DND-41 (cell line): ENCODE measurements at regions not wholly inside any gene's neighbourhood (a gene's known extent, or its start where the extent isn't known, plus 50 kb on each side); places are given as distances from the start of the nearest gene placed in this dataset.

ENCODE experiments used
- ATAC-seq: fragments of 200-7000 bp; cut with Tn5 transposase; 3 replicates; pipeline ENCODE4 v1.9.1; 2021; ENCODE audit warnings: low read depth; ENCODE audit not compliant: insufficient read depth
- DNase-seq: peaks from one replicate; pipeline ENCODE4 v3.0.0-alpha.2; 2020
- H2AFZ ChIP-seq: 2 replicates; pipeline ENCODE4 v1.6.0; 2012; ENCODE audit warnings: low read depth, low read length
- H3K27ac ChIP-seq: 2 replicates; pipeline ENCODE4 v1.5.1; 2012; ENCODE audit warnings: low read length, inconsistent platforms
- H3K27me3 ChIP-seq: fragments of 200-600 bp; sonication (generic); 2 replicates; pipeline ENCODE4 v1.6.0; 2012; ENCODE audit warnings: low read length, mild to moderate bottlenecking, inconsistent platforms; ENCODE audit not compliant: insufficient read depth, poor library complexity
- H3K36me3 ChIP-seq: 2 replicates; pipeline ENCODE4 v1.5.1; 2012; ENCODE audit warnings: low read length, inconsistent platforms; ENCODE audit not compliant: insufficient read depth
- H3K4me1 ChIP-seq: 2 replicates; pipeline ENCODE4 v1.5.1; 2012; ENCODE audit warnings: mild to moderate bottlenecking, low read length; ENCODE audit not compliant: insufficient read depth
- H3K4me2 ChIP-seq: 2 replicates; pipeline ENCODE4 v1.6.0; 2012; ENCODE audit warnings: mild to moderate bottlenecking, moderate library complexity, low read length, inconsistent platforms; ENCODE audit not compliant: insufficient read depth
- H3K4me3 ChIP-seq, 2 experiments: fragments of 200-600 bp in 1 of 2; shearing (Covaris generic) in 1 of 2; 2 replicates each; pipeline ENCODE4 v1.5.1; 2012 to 2016; ENCODE audit warnings: inconsistent platforms in 2 of 2, low read length in 2 of 2, mild to moderate bottlenecking in 2 of 2, low read depth in 1 of 2, moderate library complexity in 1 of 2
- H3K79me2 ChIP-seq: 2 replicates; pipeline ENCODE4 v1.6.0; 2012; ENCODE audit warnings: low read length, inconsistent platforms; ENCODE audit not compliant: insufficient read depth
- H3K9ac ChIP-seq: 2 replicates; pipeline ENCODE4 v1.6.0; 2012; ENCODE audit warnings: low read depth, mild to moderate bottlenecking, inconsistent platforms, low read length, moderate library complexity
- H3K9me3 ChIP-seq: 2 replicates; pipeline ENCODE4 v1.5.1; 2012; ENCODE audit warnings: low read length, moderate library complexity, mild to moderate bottlenecking, inconsistent platforms; ENCODE audit not compliant: insufficient read depth, severe bottlenecking
- H4K20me1 ChIP-seq: 2 replicates; pipeline ENCODE4 v1.6.0; 2012; ENCODE audit warnings: low read length; ENCODE audit not compliant: insufficient read depth
- CTCF ChIP-seq: IDR thresholded peaks from 2 replicates; pipeline ENCODE4 v1.5.1; 2012; ENCODE audit warnings: borderline replicate concordance, low read length, moderate library complexity, mild to moderate bottlenecking; ENCODE audit not compliant: poor library complexity, severe bottlenecking; ENCODE audit errors: extremely low read depth
- EZH2 ChIP-seq: IDR thresholded peaks from 3 replicates; pipeline ENCODE4 v1.6.1; 2012; ENCODE audit warnings: borderline replicate concordance, low read depth, mild to moderate bottlenecking, moderate library complexity, low read length, inconsistent platforms; ENCODE audit not compliant: severe bottlenecking

- Histone ChIP-seq H3K79me2 (no peaks in the 10 kb centered on the region), H2AFZ (no peak overlapping the region), H3K9me3 (no peaks in the 10 kb centered on the region), H3K36me3 (no peaks in the 10 kb centered on the region), H3K4me2 (no peak overlapping the region), H3K9ac (no peak overlapping the region), H3K4me1 (no peaks in the 10 kb centered on the region), H3K27me3 (no peaks in the 10 kb centered on the region), H3K4me3 (no peak overlapping the region), H3K27ac (no peak overlapping the region), H4K20me1 (no peaks in the 10 kb centered on the region)
- ATAC-seq, result no peak
- TF ChIP-seq EZH2 (no peak), CTCF (no peak)
- DNase-seq, result no peak
These were observed 163.6 kb downstream of the PLPP3 start for GRCh38 chr1:56415720-56416119.

- no peak for ATAC-seq
- H3K79me2 ChIP-seq, result no peaks in the 10 kb centered on the region
- no peaks in the 10 kb centered on the region for H3K27me3 ChIP-seq
- H3K4me1 ChIP-seq, result no peaks in the 10 kb centered on the region
- no peaks in the 10 kb centered on the region for H4K20me1 ChIP-seq
- no peaks in the 10 kb centered on the region for H3K9me3 ChIP-seq
- H2AFZ ChIP-seq, result no peak overlapping the region
- H3K9ac ChIP-seq, result no peak overlapping the region
- no peak overlapping the region for H3K4me2 ChIP-seq
- H3K27ac ChIP-seq, result no peak overlapping the region
- H3K4me3 ChIP-seq, result no peak overlapping the region
- H3K36me3 ChIP-seq, result no peaks in the 10 kb centered on the region
- TF ChIP-seq CTCF (no peak), EZH2 (no peak)
- DNase-seq, result no peak
These were observed 164.1 kb downstream of the PLPP3 start for GRCh38 chr1:56415258-56415657.

GRCh38 chr1:56414728-56415224, 164.6 kb downstream of the PLPP3 start:
- no peaks in the 10 kb centered on the region for H3K79me2 ChIP-seq
- no peaks in the 10 kb centered on the region for H4K20me1 ChIP-seq
- no peak overlapping the region for H3K27ac ChIP-seq
- no peak overlapping the region for H3K4me2 ChIP-seq
- no peak for DNase-seq
- no peak overlapping the region for H3K4me3 ChIP-seq
- no peak for ATAC-seq
- no peak overlapping the region for H3K9ac ChIP-seq
- no peaks in the 10 kb centered on the region for H3K4me1 ChIP-seq
- TF ChIP-seq CTCF, result no peak
- TF ChIP-seq EZH2, result no peak
- no peaks in the 10 kb centered on the region for H3K27me3 ChIP-seq
- no peaks in the 10 kb centered on the region for H3K9me3 ChIP-seq
- no peak overlapping the region for H2AFZ ChIP-seq
- H3K36me3 ChIP-seq, result no peaks in the 10 kb centered on the region
